GM12875 (cell line): ENCODE measurements at regions not wholly inside any gene's neighbourhood (a gene's known extent, or its start where the extent isn't known, plus 50 kb on each side); places are given as distances from the start of the nearest gene placed in this dataset.

ENCODE experiments used
- H3K4me3 ChIP-seq: one replicate; pipeline ENCODE4 v1.5.1; 2011; ENCODE audit warnings: low read depth, low read length, control low read depth
- CTCF ChIP-seq: IDR thresholded peaks from 2 replicates; pipeline ENCODE4 v1.5.1; 2011; ENCODE audit warnings: low read depth, mild to moderate bottlenecking, control low read depth, inconsistent platforms, low read length, moderate library complexity, borderline replicate concordance; ENCODE audit not compliant: insufficient read depth

GRCh38 chr15:93506646-93507045 is 417.6 kb upstream of the RGMA start:
- no peak for TF ChIP-seq CTCF
- no peak overlapping the region for H3K4me3 ChIP-seq

DNA sequence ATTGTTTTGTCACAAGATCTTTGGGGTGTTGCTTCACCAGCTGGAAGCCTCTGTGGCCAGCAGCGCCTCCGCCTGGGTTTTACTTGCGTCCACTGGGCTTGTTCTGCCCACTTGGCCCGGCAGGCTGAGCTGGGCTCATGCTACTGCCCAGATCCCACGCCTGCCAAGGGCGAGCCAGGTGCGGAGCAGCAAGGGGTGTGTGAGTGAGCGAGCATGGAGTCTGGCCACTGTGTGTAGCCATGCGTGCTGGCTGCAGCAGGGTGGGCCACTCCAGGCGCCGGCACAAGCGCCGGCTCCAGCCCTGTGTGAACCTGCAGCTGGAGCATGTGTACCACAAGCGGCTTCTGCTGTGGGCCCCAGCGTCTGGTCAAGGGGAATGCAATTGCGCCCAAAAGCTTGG is 416.5 kb upstream of the RGMA start:
- no peak overlapping the region for H3K4me3 ChIP-seq
- no peak for TF ChIP-seq CTCF

DNA sequence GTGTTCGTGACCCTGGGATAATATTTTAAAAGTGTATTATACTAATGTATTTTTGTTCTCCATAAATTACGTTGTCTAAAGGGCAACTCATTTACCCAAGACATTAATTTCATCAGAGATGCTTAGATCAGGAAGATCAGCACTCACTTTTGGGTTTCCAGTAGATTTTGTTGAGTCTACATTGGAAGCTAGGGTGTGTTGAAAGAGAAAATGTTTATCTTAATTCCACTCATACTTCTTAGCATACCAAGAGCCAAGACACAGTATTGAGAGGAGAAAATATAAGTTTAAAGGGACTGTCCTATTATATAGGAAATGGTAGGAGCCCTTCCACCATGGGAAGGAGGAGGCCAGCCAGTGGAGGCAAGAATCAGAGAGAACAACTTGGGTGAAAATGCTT is 412.9 kb upstream of the RGMA start:
- H3K4me3 ChIP-seq: no peak overlapping the region
- TF ChIP-seq CTCF: no peak

GRCh38 chr15:93500155-93500554 is 411.1 kb upstream of the RGMA start:
- no peak for TF ChIP-seq CTCF
- H3K4me3 ChIP-seq: no peak overlapping the region

- TF ChIP-seq CTCF: no peak
- no peak overlapping the region for H3K4me3 ChIP-seq
Observed at GRCh38 chr15:93497291-93497690, 408.3 kb upstream of the RGMA start.

DNA sequence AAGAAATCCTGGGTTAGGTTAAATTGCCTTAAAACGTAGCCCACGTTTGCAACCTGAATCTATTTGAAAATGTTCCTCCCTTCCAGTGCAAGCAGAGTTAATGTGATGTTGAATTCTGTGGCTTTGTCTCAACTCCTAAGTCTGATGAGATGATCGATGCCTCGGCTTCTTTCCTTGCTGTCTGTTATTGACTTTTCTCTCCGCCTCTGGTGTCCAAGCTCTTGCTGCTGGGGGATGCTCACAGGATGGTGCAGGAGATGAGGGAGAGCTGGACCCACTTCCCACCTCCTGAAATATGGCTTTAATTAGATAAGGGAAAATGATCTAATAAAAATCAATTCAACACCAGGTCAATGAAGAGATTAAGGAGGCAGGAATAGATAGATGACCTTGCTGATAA is 407.9 kb upstream of the RGMA start:
- H3K4me3 ChIP-seq: no peak overlapping the region
- no peak for TF ChIP-seq CTCF

DNA sequence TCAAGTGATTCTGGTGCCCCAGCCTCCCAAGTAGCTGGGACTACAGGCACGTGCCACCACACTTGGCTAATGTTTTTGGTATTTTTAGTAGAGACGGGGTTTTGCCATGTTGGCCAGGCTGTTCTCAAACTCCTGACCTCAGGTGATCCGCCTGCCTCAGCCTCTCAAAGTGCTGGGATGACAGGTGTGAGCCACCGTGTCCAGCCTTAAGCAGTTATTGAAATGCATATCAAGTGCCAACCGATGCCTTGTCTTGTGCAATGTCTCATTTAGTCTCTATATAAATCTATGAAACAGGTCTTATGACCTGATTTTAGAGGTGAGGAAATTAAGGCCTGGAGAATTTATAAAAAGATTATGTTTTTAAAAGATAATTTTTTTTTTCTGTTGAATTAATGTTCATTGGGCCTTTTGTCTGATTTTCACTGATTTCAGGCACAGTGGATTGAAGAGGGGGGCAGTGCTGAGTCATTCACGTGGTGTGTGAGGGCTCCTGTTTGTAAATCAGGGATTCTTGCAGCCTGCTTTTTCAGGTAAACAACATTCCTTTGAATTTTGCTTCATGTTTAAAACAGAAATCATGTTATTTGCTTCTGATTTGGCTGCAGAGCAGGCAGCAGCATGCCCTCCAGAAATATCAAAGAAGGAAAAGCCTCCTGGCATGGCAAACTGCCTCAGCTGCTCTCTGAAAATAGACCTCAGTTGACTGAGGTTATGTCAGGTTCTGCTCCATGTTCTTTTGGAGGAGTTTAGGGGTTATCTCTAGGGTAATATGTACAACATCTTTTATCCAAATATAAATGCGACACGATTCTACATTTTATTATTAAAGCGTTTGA is 407.0 kb upstream of the RGMA start:
- H3K4me3 ChIP-seq: no peak overlapping the region
- no peak for TF ChIP-seq CTCF
